ENCODE measurements at regions not wholly inside any gene's neighbourhood (a gene's known extent, or its start where the extent isn't known, plus 50 kb on each side); places are given as distances from the start of the nearest gene placed in this dataset.

- Histone ChIP-seq H2AFZ (no peak overlapping the region), H3K9me3 (ENCODE audit: insufficient read depth, low read depth) (no peaks in the 10 kb centered on the region), H3K4me1 (replicated peaks; ENCODE audit: insufficient read depth) (peaks cover 21% of the 10 kb centered on the region; the same call in 1 of the 2 replicates), H3K27me3 (ENCODE audit: insufficient read depth, low read depth) (no peaks in the 10 kb centered on the region), H3K4me2 (no peak overlapping the region), H3K4me3 (no peak overlapping the region), H3K9me2 (ENCODE audit: insufficient read depth) (no peaks in the 10 kb centered on the region), H4K20me1 (ENCODE audit: insufficient read depth) (no peaks in the 10 kb centered on the region), H3K27ac (no peak overlapping the region), H3K36me3 (ENCODE audit: low read depth) (no peaks in the 10 kb centered on the region), H3K79me2 (ENCODE audit: low read depth) (no peaks in the 10 kb centered on the region), H3F3A (ENCODE audit: insufficient read depth, low read depth) (no peaks in the 10 kb centered on the region)
- ChIA-PET CTCF (no interaction called here), POLR2A (ENCODE audit: unreplicated experiment) (no interaction called here)
- no peak for TF ChIP-seq CTCF (conservative IDR thresholded peaks at IDR 0.05)
- TF ChIP-seq EZH2 (IDR thresholded peaks at IDR 0.05; ENCODE audit: low read depth), result no peak
- intact Hi-C loops (cut with micrococcal nuclease; ENCODE audit: unreplicated experiment), result loop anchor here (10.0 kb wide), 1 partner anchor 555 kb away; no protein-coding TSS in a partner anchor
- BruUV-seq (replicated peaks), result no TSS peak
- DNase-seq, result peak in 1 of 2 experiments; percentile 56
These were observed 300.4 kb upstream of the TNP1 start for GRCh38 chr2:217160103-217160743.

- no peaks in the 10 kb centered on the region for H3K79me2 ChIP-seq (ENCODE audit: low read depth)
- H3K9me2 ChIP-seq (ENCODE audit: insufficient read depth), result no peaks in the 10 kb centered on the region
- no peaks in the 10 kb centered on the region for H3K9me3 ChIP-seq (ENCODE audit: insufficient read depth, low read depth)
- no TSS peak for BruUV-seq (replicated peaks)
- no peaks in the 10 kb centered on the region for H4K20me1 ChIP-seq (ENCODE audit: insufficient read depth)
- intact Hi-C loops (cut with micrococcal nuclease; ENCODE audit: unreplicated experiment), result no loop called here
- H3K36me3 ChIP-seq (ENCODE audit: low read depth), result no peaks in the 10 kb centered on the region
- no peak for TF ChIP-seq CTCF (conservative IDR thresholded peaks at IDR 0.05)
- no peak for TF ChIP-seq EZH2 (IDR thresholded peaks at IDR 0.05; ENCODE audit: low read depth)
- H3K4me1 ChIP-seq (replicated peaks; ENCODE audit: insufficient read depth), result peaks cover 21% of the 10 kb centered on the region; the same call in 1 of the 2 replicates
- H3F3A ChIP-seq (ENCODE audit: insufficient read depth, low read depth), result no peaks in the 10 kb centered on the region
- no peaks in the 10 kb centered on the region for H3K27me3 ChIP-seq (ENCODE audit: insufficient read depth, low read depth)
- H3K4me3 ChIP-seq, result no peak overlapping the region
- no peak for DNase-seq
- no peak overlapping the region for H2AFZ ChIP-seq
- no peak overlapping the region for H3K4me2 ChIP-seq
- POLR2A ChIA-PET (ENCODE audit: unreplicated experiment), result no interaction called here
- CTCF ChIA-PET, result no interaction called here
- H3K27ac ChIP-seq, result no peak overlapping the region
These were observed 299.1 kb upstream of the TNP1 start for GRCh38 chr2:217158928-217159327.

- intact Hi-C loops (cut with micrococcal nuclease; ENCODE audit: unreplicated experiment), result no loop called here
- Histone ChIP-seq H2AFZ (no peak overlapping the region), H3K4me3 (no peak overlapping the region), H3K27me3 (ENCODE audit: insufficient read depth, low read depth) (no peaks in the 10 kb centered on the region), H3K79me2 (ENCODE audit: low read depth) (no peaks in the 10 kb centered on the region), H4K20me1 (ENCODE audit: insufficient read depth) (no peaks in the 10 kb centered on the region), H3K9me2 (ENCODE audit: insufficient read depth) (no peaks in the 10 kb centered on the region), H3F3A (ENCODE audit: insufficient read depth, low read depth) (no peaks in the 10 kb centered on the region), H3K9me3 (ENCODE audit: insufficient read depth, low read depth) (no peaks in the 10 kb centered on the region), H3K4me2 (no peak overlapping the region), H3K4me1 (replicated peaks; ENCODE audit: insufficient read depth) (peaks cover 15% of the 10 kb centered on the region; the same call in 1 of the 2 replicates), H3K27ac (no peak overlapping the region), H3K36me3 (ENCODE audit: low read depth) (no peaks in the 10 kb centered on the region)
- BruUV-seq (replicated peaks), result no TSS peak
- ChIA-PET CTCF (no interaction called here), POLR2A (ENCODE audit: unreplicated experiment) (no interaction called here)
- no peak for TF ChIP-seq EZH2 (IDR thresholded peaks at IDR 0.05; ENCODE audit: low read depth)
- TF ChIP-seq CTCF (conservative IDR thresholded peaks at IDR 0.05), result no peak
- no peak for DNase-seq
These were observed 297.7 kb upstream of the TNP1 start for GRCh38 chr2:217157581-217157980.

Measured in PC-9 (cell line).